Right atrium auricular region (tissue), 2 donors: ENCODE measurements at regions not wholly inside any gene's neighbourhood (a gene's known extent, or its start where the extent isn't known, plus 50 kb on each side); places are given as distances from the start of the nearest gene placed in this dataset.

ENCODE experiments used
- DNase-seq: peaks from one replicate; pipeline ENCODE4 v3.0.0-alpha.2; 2019; ENCODE audit warnings: low spot score
- H3K27ac ChIP-seq, 2 donors: fragments of 200-600 bp; sonication (generic); 1 replicate in 1 of 2; 2 replicates in 1 of 2; pipeline ENCODE4 v1.5.1; 2016 to 2019
- H3K27me3 ChIP-seq, 2 donors: fragments of 200-600 bp; sonication (generic); one replicate each; pipeline versions ENCODE4 v1.5.1 to v1.6.0; 2017 to 2019
- H3K36me3 ChIP-seq: fragments of 200-600 bp; sonication (generic); one replicate; pipeline ENCODE4 v1.5.1; 2016
- H3K4me1 ChIP-seq, 2 donors: fragments of 200-600 bp; sonication (generic); one replicate each; pipeline versions ENCODE4 v1.5.1 to v1.6.0; 2017 to 2019
- H3K4me3 ChIP-seq, 2 donors: fragments of 200-600 bp; sonication (generic); 1 replicate in 1 of 2; 2 replicates in 1 of 2; pipeline ENCODE4 v1.5.1; 2017 to 2019; ENCODE audit warnings: mild to moderate bottlenecking in 1 of 2, moderate library complexity in 1 of 2
- H3K9me3 ChIP-seq, 2 donors: fragments of 200-600 bp; sonication (generic); one replicate each; pipeline ENCODE4 v1.5.1; 2019
- TF ChIP-seq, protein P1 (sequence below), 2 donors: fragments of 200-600 bp; sonication (generic); IDR thresholded peaks; one replicate each; pipeline ENCODE4 v1.5.1; 2019; ENCODE audit warnings: antibody characterized with exemption in 2 of 2

DNA sequence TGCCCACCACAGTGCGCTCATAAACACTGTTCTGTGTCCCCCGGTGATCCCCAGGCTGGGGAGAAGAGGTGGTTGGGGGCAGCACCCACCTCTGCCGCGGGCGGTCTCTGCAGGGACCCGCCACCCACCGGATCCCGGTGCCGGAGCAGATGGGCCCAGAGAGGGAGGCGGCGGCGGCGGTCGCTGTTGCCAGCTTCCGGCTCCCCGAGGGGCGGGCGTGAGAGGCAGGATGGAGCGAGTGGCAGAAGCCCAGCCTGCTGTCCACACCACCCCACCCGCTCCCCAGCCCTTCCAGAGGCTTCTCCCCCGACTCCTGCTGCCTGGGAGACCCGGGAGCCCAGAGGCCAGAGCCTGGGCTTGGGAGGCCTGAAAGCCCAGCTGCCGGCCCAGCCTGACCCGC lies 142.6 kb upstream of the CIBAR2 start:
- Histone ChIP-seq H3K4me3 (no peak overlapping the region), H3K36me3 (no peaks in the 10 kb centered on the region), H3K27ac (no peak overlapping the region), H3K9me3 (no peaks in the 10 kb centered on the region), H3K4me1 (no peaks in the 10 kb centered on the region), H3K27me3 (no peaks in the 10 kb centered on the region)
- TF ChIP-seq, protein P1, sequence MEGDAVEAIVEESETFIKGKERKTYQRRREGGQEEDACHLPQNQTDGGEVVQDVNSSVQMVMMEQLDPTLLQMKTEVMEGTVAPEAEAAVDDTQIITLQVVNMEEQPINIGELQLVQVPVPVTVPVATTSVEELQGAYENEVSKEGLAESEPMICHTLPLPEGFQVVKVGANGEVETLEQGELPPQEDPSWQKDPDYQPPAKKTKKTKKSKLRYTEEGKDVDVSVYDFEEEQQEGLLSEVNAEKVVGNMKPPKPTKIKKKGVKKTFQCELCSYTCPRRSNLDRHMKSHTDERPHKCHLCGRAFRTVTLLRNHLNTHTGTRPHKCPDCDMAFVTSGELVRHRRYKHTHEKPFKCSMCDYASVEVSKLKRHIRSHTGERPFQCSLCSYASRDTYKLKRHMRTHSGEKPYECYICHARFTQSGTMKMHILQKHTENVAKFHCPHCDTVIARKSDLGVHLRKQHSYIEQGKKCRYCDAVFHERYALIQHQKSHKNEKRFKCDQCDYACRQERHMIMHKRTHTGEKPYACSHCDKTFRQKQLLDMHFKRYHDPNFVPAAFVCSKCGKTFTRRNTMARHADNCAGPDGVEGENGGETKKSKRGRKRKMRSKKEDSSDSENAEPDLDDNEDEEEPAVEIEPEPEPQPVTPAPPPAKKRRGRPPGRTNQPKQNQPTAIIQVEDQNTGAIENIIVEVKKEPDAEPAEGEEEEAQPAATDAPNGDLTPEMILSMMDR (IDR thresholded peaks at IDR 0.05) = no peak
- DNase-seq = no peak

DNA sequence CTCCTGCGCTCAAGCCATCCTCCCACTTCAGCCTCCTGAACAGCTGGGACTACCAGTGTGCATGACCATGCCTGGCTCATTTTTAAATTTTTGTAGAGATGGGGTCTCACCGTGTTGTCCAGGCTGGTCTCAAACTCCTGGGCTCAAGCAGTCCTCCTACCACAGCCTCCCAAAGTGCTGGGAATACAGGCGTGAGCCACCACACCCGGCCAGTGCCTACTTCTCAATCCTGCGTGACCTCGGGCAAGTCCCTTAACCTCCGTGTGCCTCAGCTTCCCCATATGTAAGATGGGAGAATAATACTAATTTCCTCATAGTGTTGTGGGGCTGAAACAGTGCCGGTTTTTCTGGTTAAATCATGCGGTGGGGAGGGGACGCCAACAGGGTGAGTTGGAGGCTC lies 143.5 kb upstream of the CIBAR2 start:
- no peak overlapping the region for H3K4me3 ChIP-seq
- DNase-seq = no peak
- H3K36me3 ChIP-seq = no peaks in the 10 kb centered on the region
- H3K27me3 ChIP-seq = no peaks in the 10 kb centered on the region
- no peaks in the 10 kb centered on the region for H3K4me1 ChIP-seq
- H3K27ac ChIP-seq = no peak overlapping the region
- H3K9me3 ChIP-seq = no peaks in the 10 kb centered on the region
- TF ChIP-seq, protein P1 (IDR thresholded peaks at IDR 0.05) = no peak

DNA sequence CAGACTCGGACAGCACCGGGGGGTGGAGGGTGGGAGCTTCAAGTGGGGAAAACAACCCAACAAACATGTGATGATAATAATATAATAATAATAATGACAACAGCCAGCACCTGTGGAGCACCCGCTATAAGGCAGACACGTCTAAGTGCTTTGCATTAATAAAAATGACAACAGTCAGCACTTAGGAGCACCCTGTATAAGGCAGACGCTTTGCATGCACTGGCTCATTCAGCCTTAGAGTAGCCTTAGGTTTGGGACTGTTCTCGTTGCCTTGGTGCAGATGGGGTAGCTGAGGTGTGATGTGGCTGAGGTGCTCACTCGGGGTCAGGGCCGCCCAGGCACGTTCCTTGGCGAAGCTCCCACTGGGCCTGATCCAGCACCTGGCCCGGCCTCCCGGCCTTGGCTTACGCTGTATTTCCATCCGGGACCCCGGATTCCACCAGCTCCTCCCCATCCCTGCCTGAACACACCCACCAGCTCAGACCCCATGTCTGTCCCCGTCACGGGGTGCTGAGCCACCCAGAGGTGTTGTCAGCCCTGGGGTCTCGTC lies 144.0 kb upstream of the CIBAR2 start:
- Histone ChIP-seq H3K36me3 (no peaks in the 10 kb centered on the region), H3K9me3 (no peaks in the 10 kb centered on the region), H3K27ac (no peak overlapping the region), H3K4me3 (no peak overlapping the region), H3K4me1 (no peaks in the 10 kb centered on the region), H3K27me3 (no peaks in the 10 kb centered on the region)
- TF ChIP-seq, protein P1 (IDR thresholded peaks at IDR 0.05) = no peak
- DNase-seq = no peak

DNA sequence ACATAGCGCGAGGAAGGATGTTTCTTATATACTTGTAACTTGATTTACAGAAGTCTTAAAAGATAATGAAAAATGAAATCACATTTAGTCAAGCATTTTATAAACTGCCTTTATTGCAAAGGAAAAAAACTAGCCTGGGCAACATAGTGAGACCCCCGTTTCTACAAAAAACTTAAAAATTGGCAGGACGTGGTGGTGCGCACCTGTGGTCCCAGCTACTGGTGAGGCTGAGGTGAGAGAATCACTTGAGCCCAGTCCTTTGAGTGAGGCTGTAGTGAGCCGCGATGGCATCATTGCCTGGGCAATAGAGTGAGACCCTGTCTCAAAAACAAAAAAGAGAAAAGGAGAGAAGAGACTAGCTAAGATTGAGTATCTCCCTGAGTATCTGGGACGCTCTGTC lies 145.2 kb upstream of the CIBAR2 start:
- TF ChIP-seq, protein P1 (IDR thresholded peaks at IDR 0.05) = no peak
- Histone ChIP-seq H3K4me1 (no peaks in the 10 kb centered on the region), H3K4me3 (no peak overlapping the region), H3K27ac (no peak overlapping the region), H3K9me3 (no peaks in the 10 kb centered on the region), H3K36me3 (no peaks in the 10 kb centered on the region), H3K27me3 (no peaks in the 10 kb centered on the region)
- DNase-seq = no peak

GRCh38 chr16:85258166-85258565 lies 145.9 kb upstream of the CIBAR2 start:
- TF ChIP-seq, protein P1 (IDR thresholded peaks at IDR 0.05) = no peak
- Histone ChIP-seq H3K9me3 (no peaks in the 10 kb centered on the region), H3K27me3 (no peaks in the 10 kb centered on the region), H3K4me1 (no peaks in the 10 kb centered on the region), H3K36me3 (no peaks in the 10 kb centered on the region), H3K27ac (no peak overlapping the region), H3K4me3 (no peak overlapping the region)
- no peak for DNase-seq

DNA sequence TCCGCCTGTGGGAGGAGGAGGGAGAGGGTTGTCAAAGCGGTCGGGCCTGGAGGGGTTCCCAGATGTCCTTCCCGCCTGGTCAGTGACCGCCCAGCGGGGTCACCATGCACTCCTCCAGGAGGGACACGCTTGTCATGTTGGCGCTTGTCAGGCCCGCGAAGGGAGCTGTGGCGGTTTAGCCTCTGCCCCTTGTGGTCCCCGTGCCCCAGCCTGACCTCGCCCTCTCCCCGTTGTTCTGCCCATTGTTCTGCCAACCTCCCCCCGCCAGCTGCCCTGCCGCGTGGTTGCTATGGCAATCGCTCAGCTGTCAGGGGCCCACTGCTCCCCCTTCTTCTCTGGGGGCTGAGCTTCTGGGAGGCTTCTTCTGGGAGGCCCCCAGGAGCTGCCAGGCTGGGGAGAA lies 146.4 kb upstream of the CIBAR2 start:
- Histone ChIP-seq H3K4me1 (no peaks in the 10 kb centered on the region), H3K9me3 (no peaks in the 10 kb centered on the region), H3K36me3 (no peaks in the 10 kb centered on the region), H3K27me3 (no peaks in the 10 kb centered on the region), H3K27ac (no peak overlapping the region), H3K4me3 (no peak overlapping the region)
- no peak for DNase-seq
- TF ChIP-seq, protein P1 (IDR thresholded peaks at IDR 0.05) = no peak
